ENCODE measurements at regions not wholly inside any gene's neighbourhood (a gene's known extent, or its start where the extent isn't known, plus 50 kb on each side); places are given as distances from the start of the nearest gene placed in this dataset.

DNA sequence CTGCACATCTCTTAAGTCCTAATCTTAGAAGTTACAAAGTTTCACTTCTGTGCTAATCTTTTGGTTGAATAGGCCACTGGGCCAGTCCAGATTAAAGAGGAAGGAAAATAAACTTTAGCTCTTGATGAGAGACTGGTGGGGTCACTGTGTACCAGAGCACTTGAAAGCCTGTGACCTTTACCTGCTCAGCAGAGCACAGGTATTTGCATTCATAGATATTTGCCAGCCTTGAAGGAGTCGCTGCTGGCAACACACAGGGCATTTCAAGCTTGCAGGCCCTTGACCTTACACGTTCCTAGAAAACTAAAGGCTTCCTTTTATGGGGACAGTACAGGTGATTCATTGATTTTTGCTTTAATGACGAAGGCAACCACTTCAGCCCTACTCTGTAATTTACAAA is 108.4 kb upstream of the SLC22A23 start:
- H3K27ac Mint-ChIP-seq = no peak overlapping the region
- no peak for ATAC-seq
- no peaks in the 10 kb centered on the region for H3K4me1 Mint-ChIP-seq
- H3K36me3 Mint-ChIP-seq (ENCODE audit: low read depth) = peaks cover 2% of the 10 kb centered on the region
- no peaks in the 10 kb centered on the region for H3K9me3 ChIP-seq (ENCODE audit: control insufficient read depth, low read length, poor library complexity, severe bottlenecking)
- H3K4me3 Mint-ChIP-seq = no peak overlapping the region
- H3K27me3 Mint-ChIP-seq = peaks cover 25% of the 10 kb centered on the region
- no peak for DNase-seq

DNA sequence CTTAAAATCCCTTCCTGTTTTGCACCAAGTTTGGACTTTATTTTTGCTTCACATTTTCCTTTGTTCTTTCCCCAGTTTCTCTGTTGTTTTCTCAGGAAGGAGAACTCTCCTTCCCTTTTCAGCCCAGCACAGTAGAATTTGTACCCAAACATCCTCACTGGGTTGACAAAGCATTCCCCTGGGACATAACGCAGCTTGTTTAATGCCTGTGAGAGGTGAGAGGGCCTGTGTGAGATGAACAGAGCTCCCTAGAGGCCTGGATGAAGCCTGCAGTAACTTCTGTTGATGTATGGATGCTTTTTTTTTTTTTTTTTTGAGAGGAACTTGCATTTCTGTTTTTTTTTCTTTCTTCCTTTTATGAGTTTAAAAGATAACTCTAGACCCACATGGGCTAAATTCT is 104.9 kb upstream of the SLC22A23 start:
- H3K4me1 Mint-ChIP-seq = no peaks in the 10 kb centered on the region
- H3K9me3 ChIP-seq (ENCODE audit: control insufficient read depth, low read length, poor library complexity, severe bottlenecking) = no peaks in the 10 kb centered on the region
- H3K4me3 Mint-ChIP-seq = no peak overlapping the region
- H3K27me3 Mint-ChIP-seq = peaks cover 29% of the 10 kb centered on the region
- no peak overlapping the region for H3K27ac Mint-ChIP-seq
- no peak for ATAC-seq
- H3K36me3 Mint-ChIP-seq (ENCODE audit: low read depth) = peaks cover 2% of the 10 kb centered on the region
- no peak for DNase-seq

DNA sequence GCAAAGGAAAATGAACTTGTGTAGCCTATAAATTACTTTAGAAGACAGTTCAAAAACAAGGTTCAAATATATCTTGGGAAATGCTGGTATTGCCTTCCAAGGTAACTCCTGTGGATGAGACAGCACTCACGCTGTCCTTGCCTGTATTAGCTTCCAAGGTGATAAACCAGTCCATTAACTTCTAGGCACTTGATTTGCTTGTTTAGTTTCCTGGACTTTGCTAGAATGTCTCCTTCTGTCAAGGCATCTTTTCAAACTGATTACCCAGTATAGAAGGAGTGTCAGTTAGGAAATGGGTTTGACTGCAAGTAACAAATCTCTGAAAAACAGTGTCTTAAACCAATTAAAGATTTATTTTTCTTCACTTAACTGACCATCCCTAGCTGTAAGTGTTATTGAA is 103.4 kb upstream of the SLC22A23 start:
- Mint-ChIP-seq H3K36me3 (ENCODE audit: low read depth) (peaks cover 5% of the 10 kb centered on the region), H3K4me3 (no peak overlapping the region), H3K27ac (no peak overlapping the region), H3K27me3 (peaks cover 44% of the 10 kb centered on the region), H3K4me1 (no peaks in the 10 kb centered on the region)
- ATAC-seq (no peak), DNase-seq (no peak)
- H3K9me3 ChIP-seq (ENCODE audit: control insufficient read depth, low read length, poor library complexity, severe bottlenecking) = no peaks in the 10 kb centered on the region

DNA sequence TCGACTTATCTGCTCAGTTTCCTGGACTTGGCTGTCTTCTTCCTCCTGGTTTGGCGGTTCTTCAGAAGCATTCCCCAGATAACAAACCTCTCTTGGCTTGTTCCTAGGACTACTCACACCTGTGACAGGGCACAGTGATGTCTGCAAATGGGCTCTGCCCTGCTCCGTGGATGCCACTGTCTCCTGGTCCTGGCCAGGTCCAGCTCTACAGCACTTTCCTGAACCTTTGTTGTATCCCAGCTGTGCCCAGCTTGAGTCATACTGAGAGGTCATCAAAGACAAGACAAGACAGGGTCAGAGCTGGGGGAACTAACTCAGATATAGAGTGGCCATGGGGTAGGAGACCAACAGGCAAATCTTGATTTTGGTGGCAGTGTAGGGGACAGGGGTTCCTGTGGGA is 102.7 kb upstream of the SLC22A23 start:
- H3K27ac Mint-ChIP-seq = no peak overlapping the region
- no peak for ATAC-seq
- peaks cover 44% of the 10 kb centered on the region for H3K27me3 Mint-ChIP-seq
- no peak for DNase-seq
- no peaks in the 10 kb centered on the region for H3K4me1 Mint-ChIP-seq
- peaks cover 5% of the 10 kb centered on the region for H3K36me3 Mint-ChIP-seq (ENCODE audit: low read depth)
- no peak overlapping the region for H3K4me3 Mint-ChIP-seq
- H3K9me3 ChIP-seq (ENCODE audit: control insufficient read depth, low read length, poor library complexity, severe bottlenecking) = no peaks in the 10 kb centered on the region

DNA sequence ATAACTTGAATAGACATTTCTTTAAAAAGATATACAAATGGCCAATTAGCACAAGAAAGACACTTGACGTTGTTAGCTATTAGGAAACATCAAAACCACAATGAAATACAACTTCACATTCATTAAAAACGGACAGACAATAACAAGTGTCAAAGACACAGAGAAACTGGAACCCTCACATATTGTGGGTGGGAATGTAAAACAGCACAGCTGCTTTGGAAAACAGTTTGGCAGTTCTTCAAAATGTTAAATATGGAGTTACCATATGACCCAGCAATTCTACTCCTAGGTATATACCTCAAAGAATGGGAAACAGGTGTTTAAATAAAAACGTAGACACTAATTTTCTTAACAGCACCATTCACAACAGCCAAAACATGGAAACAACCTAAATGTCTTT is 100.5 kb upstream of the SLC22A23 start:
- Mint-ChIP-seq H3K36me3 (ENCODE audit: low read depth) (peaks cover 5% of the 10 kb centered on the region), H3K27ac (no peak overlapping the region), H3K4me3 (no peak overlapping the region), H3K4me1 (no peaks in the 10 kb centered on the region), H3K27me3 (peaks cover 42% of the 10 kb centered on the region)
- DNase-seq (no peak), ATAC-seq (no peak)
- no peaks in the 10 kb centered on the region for H3K9me3 ChIP-seq (ENCODE audit: control insufficient read depth, low read length, poor library complexity, severe bottlenecking)

DNA sequence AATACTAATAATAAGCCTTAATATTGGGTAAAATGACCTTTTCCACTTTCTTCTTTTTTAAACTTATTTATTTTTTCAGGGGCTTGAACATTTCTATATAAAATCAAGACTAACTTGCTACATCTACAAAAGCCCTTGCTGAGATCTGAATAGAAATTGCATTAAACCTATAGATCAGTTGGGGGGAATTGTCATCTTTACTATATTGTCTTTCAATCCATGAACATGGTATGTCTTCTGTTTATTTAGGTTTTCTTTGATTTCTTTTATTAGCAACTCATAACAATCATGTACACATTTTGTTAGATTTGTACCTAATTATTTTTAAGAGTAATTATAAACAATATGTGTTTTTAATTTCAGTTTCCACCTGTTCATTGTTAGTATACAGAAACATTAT is 96.4 kb upstream of the SLC22A23 start:
- H3K4me3 Mint-ChIP-seq = no peak overlapping the region
- no peak overlapping the region for H3K27ac Mint-ChIP-seq
- peaks cover 3% of the 10 kb centered on the region for H3K36me3 Mint-ChIP-seq (ENCODE audit: low read depth)
- H3K4me1 Mint-ChIP-seq = no peaks in the 10 kb centered on the region
- peaks cover 27% of the 10 kb centered on the region for H3K27me3 Mint-ChIP-seq
- DNase-seq (no peak), ATAC-seq (no peak)
- no peaks in the 10 kb centered on the region for H3K9me3 ChIP-seq (ENCODE audit: control insufficient read depth, low read length, poor library complexity, severe bottlenecking)

DNA sequence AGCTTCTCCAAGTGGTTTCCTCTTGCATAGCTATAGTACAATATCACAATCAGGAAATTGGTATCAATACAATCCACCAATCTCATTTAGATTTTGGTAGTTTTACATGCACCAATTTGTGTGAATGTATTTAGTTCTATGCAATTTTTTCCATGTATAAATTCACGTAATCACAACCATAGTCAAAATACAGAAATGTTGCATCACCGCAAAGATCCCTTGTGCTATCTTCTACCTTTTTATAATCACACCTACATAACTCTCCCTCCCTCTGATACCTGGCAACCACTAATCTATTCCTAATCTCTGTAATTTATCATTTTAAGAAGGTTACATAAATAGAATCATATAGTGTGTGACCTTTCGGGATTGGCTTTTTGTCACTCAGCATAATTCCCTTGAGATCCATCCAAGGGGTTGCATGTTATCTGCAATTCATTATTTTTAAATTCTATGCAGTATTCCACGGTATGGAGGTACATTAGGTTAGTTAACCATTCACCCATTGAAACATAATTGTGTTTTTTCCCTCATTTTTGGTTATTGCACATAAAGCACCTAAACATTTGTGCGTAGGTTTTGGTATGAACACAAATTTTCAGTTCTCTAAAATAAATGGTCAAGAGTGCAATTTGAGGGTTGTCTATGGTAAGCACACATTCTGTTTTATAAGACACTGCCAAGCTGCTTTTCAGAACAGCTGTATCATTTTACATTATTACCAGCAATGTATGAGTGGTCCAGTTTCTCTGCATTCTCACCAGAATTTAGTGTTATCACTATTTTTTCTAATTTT is 95.1 kb upstream of the SLC22A23 start:
- no peak for ATAC-seq
- no peaks in the 10 kb centered on the region for H3K9me3 ChIP-seq (ENCODE audit: control insufficient read depth, low read length, poor library complexity, severe bottlenecking)
- Mint-ChIP-seq H3K36me3 (ENCODE audit: low read depth) (peaks cover 3% of the 10 kb centered on the region), H3K27ac (no peak overlapping the region), H3K4me3 (no peak overlapping the region), H3K4me1 (no peaks in the 10 kb centered on the region), H3K27me3 (peaks cover 22% of the 10 kb centered on the region)
- DNase-seq = no peak

DNA sequence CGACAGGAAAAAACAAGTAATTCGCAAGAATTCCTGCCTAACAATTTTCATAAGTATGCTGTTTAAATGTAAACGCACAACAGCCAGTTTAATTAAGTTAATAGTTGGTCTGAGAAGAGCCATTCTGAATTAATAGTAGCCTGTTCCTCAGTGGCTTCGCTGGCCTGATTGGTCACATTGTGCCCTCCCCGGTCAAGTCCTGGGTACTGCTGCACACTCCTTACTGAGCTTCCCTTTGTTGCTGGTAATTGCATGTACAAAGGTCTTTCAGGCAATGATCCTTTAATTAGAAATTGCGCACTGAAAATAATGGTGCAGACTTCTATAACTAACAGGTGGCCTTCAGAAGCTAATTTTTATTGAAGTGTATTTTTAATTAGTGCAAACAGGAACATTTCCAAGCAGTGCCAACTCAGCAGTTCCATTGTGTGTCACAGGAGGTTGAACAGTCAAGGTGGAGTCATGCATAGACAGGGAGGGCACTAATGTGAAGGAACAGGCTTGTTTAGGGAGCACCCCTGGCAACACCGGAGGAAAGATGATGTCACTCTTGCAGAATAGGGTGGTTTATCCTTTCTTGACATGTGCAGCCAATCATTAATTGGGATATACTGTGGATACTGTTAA is 92.6 kb upstream of the SLC22A23 start:
- no peak for DNase-seq
- Mint-ChIP-seq H3K27ac (no peak overlapping the region), H3K4me3 (no peak overlapping the region), H3K36me3 (ENCODE audit: low read depth) (peaks cover 2% of the 10 kb centered on the region), H3K4me1 (no peaks in the 10 kb centered on the region), H3K27me3 (peaks cover 13% of the 10 kb centered on the region)
- no peak for ATAC-seq
- H3K9me3 ChIP-seq (ENCODE audit: control insufficient read depth, low read length, poor library complexity, severe bottlenecking) = no peaks in the 10 kb centered on the region

DNA sequence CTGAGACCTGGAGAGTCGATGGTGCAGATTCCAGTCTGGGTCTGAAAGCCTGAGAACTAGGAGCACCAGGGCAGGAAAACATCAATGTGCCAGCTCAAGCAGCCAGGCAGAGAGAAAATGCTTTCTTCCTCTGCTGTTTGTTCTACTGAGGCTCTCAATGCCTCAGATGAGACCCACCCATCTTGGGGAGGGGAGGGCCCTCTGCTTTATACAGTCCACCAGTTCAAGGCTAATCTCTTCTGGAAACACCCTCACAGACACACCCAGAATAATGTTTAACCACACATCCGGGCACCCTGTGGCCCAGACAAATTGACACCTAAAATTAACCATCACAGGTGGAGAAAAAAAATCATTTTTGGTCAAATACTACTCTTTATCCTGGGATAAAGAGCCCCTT is 89.3 kb upstream of the SLC22A23 start:
- no peak for ATAC-seq
- no peak overlapping the region for H3K27ac Mint-ChIP-seq
- H3K9me3 ChIP-seq (ENCODE audit: control insufficient read depth, low read length, poor library complexity, severe bottlenecking) = no peaks in the 10 kb centered on the region
- no peak for DNase-seq
- no peaks in the 10 kb centered on the region for H3K4me1 Mint-ChIP-seq
- H3K36me3 Mint-ChIP-seq (ENCODE audit: low read depth) = peaks cover 3% of the 10 kb centered on the region
- H3K27me3 Mint-ChIP-seq = peaks cover 16% of the 10 kb centered on the region
- no peak overlapping the region for H3K4me3 Mint-ChIP-seq

DNA sequence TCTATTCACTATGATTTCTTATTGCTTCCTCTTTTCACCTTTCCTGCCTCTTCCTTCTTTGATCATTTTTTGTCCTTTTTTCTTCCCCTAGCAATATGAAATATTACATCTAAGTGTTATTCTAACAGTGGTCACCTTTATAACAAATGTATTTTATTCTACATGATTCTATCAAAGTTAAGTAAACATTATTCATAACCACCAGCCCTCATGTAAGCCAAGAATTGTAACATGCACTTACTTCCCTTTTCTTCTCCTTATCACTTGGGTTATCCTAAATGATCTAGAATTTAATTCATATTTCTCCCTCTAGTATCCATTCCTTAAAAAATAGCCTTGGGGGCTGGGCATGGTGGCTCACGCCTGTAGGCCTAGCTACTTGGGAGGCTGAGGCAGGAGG is 88.3 kb upstream of the SLC22A23 start:
- Mint-ChIP-seq H3K4me3 (no peak overlapping the region), H3K27ac (no peak overlapping the region), H3K27me3 (peaks cover 20% of the 10 kb centered on the region), H3K36me3 (ENCODE audit: low read depth) (peaks cover 3% of the 10 kb centered on the region), H3K4me1 (no peaks in the 10 kb centered on the region)
- H3K9me3 ChIP-seq (ENCODE audit: control insufficient read depth, low read length, poor library complexity, severe bottlenecking) = no peaks in the 10 kb centered on the region
- ATAC-seq (no peak), DNase-seq (no peak)

DNA sequence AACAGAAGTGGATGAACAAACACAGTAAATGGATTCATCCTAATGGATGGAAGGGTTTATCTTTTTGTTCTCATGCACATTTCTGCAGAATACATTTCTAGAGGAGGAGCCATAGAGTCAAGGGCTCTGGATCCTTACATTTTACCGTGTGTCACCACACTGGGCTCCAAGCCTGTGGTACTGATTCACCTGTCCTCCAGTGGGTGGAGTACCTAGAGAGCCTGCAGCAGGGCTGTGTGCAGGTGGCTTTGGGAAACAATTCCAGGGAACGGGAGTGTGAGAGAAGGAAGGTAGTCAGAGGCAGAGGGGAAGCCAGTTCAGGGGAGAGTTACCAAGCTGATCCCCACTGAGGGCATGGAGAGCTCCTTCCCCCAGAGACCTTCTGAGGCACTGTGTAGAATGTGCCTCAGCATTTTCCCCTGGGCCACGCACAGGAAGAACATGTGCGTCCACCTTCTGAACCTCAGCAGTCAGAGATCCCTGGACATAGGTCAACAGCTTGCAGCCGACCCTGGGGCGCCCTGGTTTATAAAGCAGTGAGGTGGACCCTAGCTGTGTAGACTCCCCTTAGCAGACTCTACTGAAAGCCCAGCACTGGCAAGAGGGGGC is 85.3 kb upstream of the SLC22A23 start:
- DNase-seq = no peak
- peaks cover 3% of the 10 kb centered on the region for H3K36me3 Mint-ChIP-seq (ENCODE audit: low read depth)
- H3K27ac Mint-ChIP-seq = no peak overlapping the region
- H3K9me3 ChIP-seq (ENCODE audit: control insufficient read depth, low read length, poor library complexity, severe bottlenecking) = no peaks in the 10 kb centered on the region
- H3K27me3 Mint-ChIP-seq = peaks cover 44% of the 10 kb centered on the region
- no peak overlapping the region for H3K4me3 Mint-ChIP-seq
- H3K4me1 Mint-ChIP-seq = no peaks in the 10 kb centered on the region
- no peak for ATAC-seq

DNA sequence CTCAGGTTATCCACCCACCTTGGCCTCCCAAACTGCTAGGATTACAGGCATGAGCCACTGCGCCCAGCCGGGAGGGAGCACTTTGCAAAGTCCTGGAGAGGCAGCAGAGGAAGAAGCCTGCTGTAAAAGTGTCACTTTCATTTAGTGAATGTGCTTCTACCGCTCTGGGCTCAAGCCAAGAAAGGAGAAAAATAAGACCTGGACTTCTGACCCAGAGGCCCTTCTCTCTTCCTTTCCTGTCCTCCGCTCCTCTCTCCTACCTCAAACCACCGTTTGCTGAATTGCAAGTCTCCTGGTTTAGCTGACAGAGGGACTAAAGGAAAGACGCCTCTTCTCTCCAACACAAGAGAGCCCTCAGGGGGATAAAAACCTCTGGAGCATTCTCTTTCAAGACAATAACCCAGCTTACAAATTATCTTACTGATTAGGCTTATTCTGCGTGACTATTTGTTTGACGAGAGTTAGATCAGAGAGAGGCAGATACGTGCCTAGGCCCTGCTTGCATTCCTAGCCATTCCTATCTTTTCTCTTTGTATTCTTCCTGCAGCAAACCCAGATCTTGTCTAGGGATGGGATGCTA is 84.2 kb upstream of the SLC22A23 start:
- no peak overlapping the region for H3K4me3 Mint-ChIP-seq
- no peak for DNase-seq
- H3K9me3 ChIP-seq (ENCODE audit: control insufficient read depth, low read length, poor library complexity, severe bottlenecking) = no peaks in the 10 kb centered on the region
- no peak for ATAC-seq
- no peaks in the 10 kb centered on the region for H3K4me1 Mint-ChIP-seq
- no peak overlapping the region for H3K27ac Mint-ChIP-seq
- H3K36me3 Mint-ChIP-seq (ENCODE audit: low read depth) = peaks cover 3% of the 10 kb centered on the region
- peaks cover 44% of the 10 kb centered on the region for H3K27me3 Mint-ChIP-seq

DNA sequence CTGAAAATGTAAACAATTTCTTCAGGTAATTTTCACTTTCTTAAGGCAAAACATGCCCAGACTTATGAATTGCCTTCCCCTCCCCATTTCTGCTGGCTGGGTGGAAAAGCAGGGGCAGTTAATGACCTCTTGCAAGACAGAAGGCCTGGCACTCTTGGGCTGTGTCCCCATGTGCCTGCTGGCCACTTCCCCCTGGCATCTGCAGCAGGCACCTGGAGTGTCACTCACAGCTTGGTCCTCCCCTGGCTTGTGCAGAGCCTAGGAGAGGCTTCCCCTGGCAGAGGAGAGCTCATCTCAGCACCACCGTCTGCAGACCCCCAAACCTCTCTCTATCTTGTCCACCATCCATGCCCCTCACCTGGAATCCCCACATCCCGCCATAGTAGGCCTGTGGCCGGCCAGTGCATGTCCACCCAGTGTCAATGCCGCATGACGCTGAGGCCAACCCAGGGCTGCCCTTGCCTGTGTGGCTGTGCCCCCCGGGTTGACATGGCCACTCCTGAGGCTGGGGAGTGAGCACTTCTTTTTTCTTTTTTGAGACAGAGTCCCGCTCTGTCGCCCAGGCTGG is 83.5 kb upstream of the SLC22A23 start:
- Mint-ChIP-seq H3K27ac (no peak overlapping the region), H3K4me1 (no peaks in the 10 kb centered on the region), H3K4me3 (no peak overlapping the region), H3K36me3 (ENCODE audit: low read depth) (peaks cover 3% of the 10 kb centered on the region), H3K27me3 (peaks cover 43% of the 10 kb centered on the region)
- H3K9me3 ChIP-seq (ENCODE audit: control insufficient read depth, low read length, poor library complexity, severe bottlenecking) = no peaks in the 10 kb centered on the region
- no peak for ATAC-seq
- DNase-seq = no peak
